ENCODE measurements at regions not wholly inside any gene's neighbourhood (a gene's known extent, or its start where the extent isn't known, plus 50 kb on each side); places are given as distances from the start of the nearest gene placed in this dataset.

- TF ChIP-seq, protein P1, sequence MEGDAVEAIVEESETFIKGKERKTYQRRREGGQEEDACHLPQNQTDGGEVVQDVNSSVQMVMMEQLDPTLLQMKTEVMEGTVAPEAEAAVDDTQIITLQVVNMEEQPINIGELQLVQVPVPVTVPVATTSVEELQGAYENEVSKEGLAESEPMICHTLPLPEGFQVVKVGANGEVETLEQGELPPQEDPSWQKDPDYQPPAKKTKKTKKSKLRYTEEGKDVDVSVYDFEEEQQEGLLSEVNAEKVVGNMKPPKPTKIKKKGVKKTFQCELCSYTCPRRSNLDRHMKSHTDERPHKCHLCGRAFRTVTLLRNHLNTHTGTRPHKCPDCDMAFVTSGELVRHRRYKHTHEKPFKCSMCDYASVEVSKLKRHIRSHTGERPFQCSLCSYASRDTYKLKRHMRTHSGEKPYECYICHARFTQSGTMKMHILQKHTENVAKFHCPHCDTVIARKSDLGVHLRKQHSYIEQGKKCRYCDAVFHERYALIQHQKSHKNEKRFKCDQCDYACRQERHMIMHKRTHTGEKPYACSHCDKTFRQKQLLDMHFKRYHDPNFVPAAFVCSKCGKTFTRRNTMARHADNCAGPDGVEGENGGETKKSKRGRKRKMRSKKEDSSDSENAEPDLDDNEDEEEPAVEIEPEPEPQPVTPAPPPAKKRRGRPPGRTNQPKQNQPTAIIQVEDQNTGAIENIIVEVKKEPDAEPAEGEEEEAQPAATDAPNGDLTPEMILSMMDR (IDR thresholded peaks at IDR 0.05) = no peak
- TF ChIP-seq POLR2A (IDR thresholded peaks at IDR 0.05) = no peak
Observed at GRCh38 chr18:41416044-41416443, 539.0 kb upstream of the PIK3C3 start.

Data from sigmoid colon (tissue), 3 donors.